ENCODE measurements at regions not wholly inside any gene's neighbourhood (a gene's known extent, or its start where the extent isn't known, plus 50 kb on each side); places are given as distances from the start of the nearest gene placed in this dataset.

- DNase-seq = no peak
These were observed 1259.5 kb upstream of the PIK3C3 start for GRCh38 chr18:40695526-40695925.

GRCh38 chr18:40692871-40693270 is 1262.2 kb upstream of the PIK3C3 start:
- DNase-seq = no peak

GRCh38 chr18:40690062-40690461 is 1265.0 kb upstream of the PIK3C3 start:
- DNase-seq = no peak

- no peak for DNase-seq
These were observed 1267.6 kb upstream of the PIK3C3 start for GRCh38 chr18:40687399-40687798.

- DNase-seq = no peak
These were observed 1268.2 kb upstream of the PIK3C3 start for GRCh38 chr18:40686836-40687235.

- DNase-seq = no peak
These were observed 1269.8 kb upstream of the PIK3C3 start for GRCh38 chr18:40685219-40685618.

- no peak for DNase-seq
These were observed 1276.7 kb upstream of the PIK3C3 start for GRCh38 chr18:40678318-40678717.

GRCh38 chr18:40676668-40677067 is 1278.4 kb upstream of the PIK3C3 start:
- DNase-seq = no peak

GRCh38 chr18:40673150-40673549 is 1281.9 kb upstream of the PIK3C3 start:
- no peak for DNase-seq

GRCh38 chr18:40672590-40672989 is 1282.4 kb upstream of the PIK3C3 start:
- DNase-seq = no peak

GRCh38 chr18:40670668-40671375 is 1284.2 kb upstream of the PIK3C3 start:
- DNase-seq = peak; percentile 45 to 75

GRCh38 chr18:40662898-40663437 is 1292.1 kb upstream of the PIK3C3 start:
- DNase-seq = no peak

- DNase-seq = no peak
These were observed 1301.4 kb upstream of the PIK3C3 start for GRCh38 chr18:40653682-40654081.

- DNase-seq = no peak
These were observed 1302.7 kb upstream of the PIK3C3 start for GRCh38 chr18:40652321-40652720.

GRCh38 chr18:40651163-40651562 is 1303.9 kb upstream of the PIK3C3 start:
- no peak for DNase-seq

GRCh38 chr18:40642692-40643229 is 1312.3 kb upstream of the PIK3C3 start:
- DNase-seq = no peak

- no peak for DNase-seq
These were observed 1323.7 kb upstream of the PIK3C3 start for GRCh38 chr18:40631319-40631718.

GRCh38 chr18:40630496-40630895 is 1324.5 kb upstream of the PIK3C3 start:
- no peak for DNase-seq

GRCh38 chr18:40624959-40625358 is 1330.1 kb upstream of the PIK3C3 start:
- no peak for DNase-seq

- no peak for DNase-seq
These were observed 1341.3 kb upstream of the PIK3C3 start for GRCh38 chr18:40613721-40614120.

- peak in 1 of 2 experiments; percentile 1 for DNase-seq
These were observed 1342.7 kb upstream of the PIK3C3 start for GRCh38 chr18:40612356-40612755.

- no peak for DNase-seq
These were observed 1346.8 kb upstream of the PIK3C3 start for GRCh38 chr18:40608226-40608625.

GRCh38 chr18:40607542-40608148 is 1347.4 kb upstream of the PIK3C3 start:
- no peak for DNase-seq

GRCh38 chr18:40606996-40607395 is 1348.0 kb upstream of the PIK3C3 start:
- DNase-seq = no peak

All from cerebellar nuclear complex (tissue), 1 donor.